T-helper 17 cell (primary cell): ENCODE measurements at regions not wholly inside any gene's neighbourhood (a gene's known extent, or its start where the extent isn't known, plus 50 kb on each side); places are given as distances from the start of the nearest gene placed in this dataset.

Experiments used
- ATAC-seq: fragments of 150-1000 bp; cut with Tn5 transposase; 2 replicates; pipeline ENCODE4 v1.10.0; 2021; ENCODE audit warnings: mild to moderate bottlenecking, moderate library complexity
- DNase-seq, 3 donors: peaks; one replicate each; pipeline versions ENCODE4 v3.0.0 to v3.0.0-alpha.2; 2020 to 2021
- H3K9me3 ChIP-seq: one replicate; pipeline ENCODE4 v1.7.0; 2013; ENCODE audit warnings: low read length, mild to moderate bottlenecking; ENCODE audit not compliant: control insufficient read depth, poor library complexity, severe bottlenecking
- H3K27ac Mint-ChIP-seq: one replicate; pipeline ENCODE4 v1.8.0; 2022; ENCODE audit warnings: mild to moderate bottlenecking, moderate library complexity, mixed read lengths
- H3K27me3 Mint-ChIP-seq: one replicate; pipeline ENCODE4 v1.8.0; 2022; ENCODE audit warnings: mixed read lengths
- H3K36me3 Mint-ChIP-seq: one replicate; pipeline ENCODE4 v1.8.0; 2022; ENCODE audit warnings: low read depth, mixed read lengths
- H3K4me1 Mint-ChIP-seq: one replicate; pipeline ENCODE4 v1.8.0; 2022; ENCODE audit warnings: mild to moderate bottlenecking, mixed read lengths
- H3K4me3 Mint-ChIP-seq: one replicate; pipeline ENCODE4 v1.8.0; 2022; ENCODE audit warnings: mild to moderate bottlenecking, moderate library complexity, mixed read lengths

GRCh38 chr12:87171356-87171755 lies 857.8 kb downstream of the C12orf50 start:
- H3K27me3 Mint-ChIP-seq: no peaks in the 10 kb centered on the region

GRCh38 chr12:87169010-87169409 lies 860.2 kb downstream of the C12orf50 start:
- no peak overlapping the region for H3K4me3 Mint-ChIP-seq
- ATAC-seq (no peak), DNase-seq (no peak)
- no peaks in the 10 kb centered on the region for H3K36me3 Mint-ChIP-seq
- no peaks in the 10 kb centered on the region for H3K4me1 Mint-ChIP-seq
- H3K9me3 ChIP-seq: no peaks in the 10 kb centered on the region
- H3K27ac Mint-ChIP-seq: no peak overlapping the region
- H3K27me3 Mint-ChIP-seq: no peaks in the 10 kb centered on the region

More at GRCh38 chr12:87171356-87171755, 857.8 kb downstream of the C12orf50 start:
- DNase-seq (no peak), ATAC-seq (no peak)
- Mint-ChIP-seq H3K4me1 (no peaks in the 10 kb centered on the region), H3K4me3 (no peak overlapping the region), H3K36me3 (no peaks in the 10 kb centered on the region), H3K27ac (no peak overlapping the region)
- no peaks in the 10 kb centered on the region for H3K9me3 ChIP-seq

- ATAC-seq (no peak), DNase-seq (no peak)
- Mint-ChIP-seq H3K27me3 (no peaks in the 10 kb centered on the region), H3K27ac (no peak overlapping the region), H3K4me3 (no peak overlapping the region), H3K4me1 (no peaks in the 10 kb centered on the region), H3K36me3 (no peaks in the 10 kb centered on the region)
- H3K9me3 ChIP-seq: no peaks in the 10 kb centered on the region
Observed at GRCh38 chr12:87165733-87166375, 863.3 kb downstream of the C12orf50 start.

- DNase-seq (no peak), ATAC-seq (no peak)
- H3K9me3 ChIP-seq: no peaks in the 10 kb centered on the region
- H3K4me1 Mint-ChIP-seq: no peaks in the 10 kb centered on the region
- no peaks in the 10 kb centered on the region for H3K36me3 Mint-ChIP-seq
- H3K4me3 Mint-ChIP-seq: no peak overlapping the region
- H3K27me3 Mint-ChIP-seq: no peaks in the 10 kb centered on the region
- no peak overlapping the region for H3K27ac Mint-ChIP-seq
Observed at GRCh38 chr12:87163122-87163521, 866.1 kb downstream of the C12orf50 start.

GRCh38 chr12:87160848-87161601 lies 868.2 kb downstream of the C12orf50 start:
- H3K4me1 Mint-ChIP-seq: no peaks in the 10 kb centered on the region
- no peaks in the 10 kb centered on the region for H3K9me3 ChIP-seq
- H3K36me3 Mint-ChIP-seq: no peaks in the 10 kb centered on the region
- H3K4me3 Mint-ChIP-seq: no peak overlapping the region
- H3K27ac Mint-ChIP-seq: no peak overlapping the region
- ATAC-seq: no peak
- no peaks in the 10 kb centered on the region for H3K27me3 Mint-ChIP-seq
- no peak for DNase-seq

GRCh38 chr12:87157791-87158190 lies 871.4 kb downstream of the C12orf50 start:
- no peak overlapping the region for H3K4me3 Mint-ChIP-seq
- no peaks in the 10 kb centered on the region for H3K4me1 Mint-ChIP-seq
- no peaks in the 10 kb centered on the region for H3K9me3 ChIP-seq
- DNase-seq (no peak), ATAC-seq (no peak)
- no peaks in the 10 kb centered on the region for H3K36me3 Mint-ChIP-seq
- no peaks in the 10 kb centered on the region for H3K27me3 Mint-ChIP-seq
- no peak overlapping the region for H3K27ac Mint-ChIP-seq

GRCh38 chr12:87155621-87156020 lies 873.6 kb downstream of the C12orf50 start:
- DNase-seq (no peak), ATAC-seq (no peak)
- Mint-ChIP-seq H3K27me3 (no peaks in the 10 kb centered on the region), H3K27ac (no peak overlapping the region), H3K4me3 (no peak overlapping the region), H3K36me3 (no peaks in the 10 kb centered on the region), H3K4me1 (no peaks in the 10 kb centered on the region)
- no peaks in the 10 kb centered on the region for H3K9me3 ChIP-seq

GRCh38 chr12:87152841-87153528 lies 876.2 kb downstream of the C12orf50 start:
- Mint-ChIP-seq H3K27me3 (no peaks in the 10 kb centered on the region), H3K4me1 (no peaks in the 10 kb centered on the region), H3K27ac (no peak overlapping the region), H3K36me3 (no peaks in the 10 kb centered on the region), H3K4me3 (no peak overlapping the region)
- DNase-seq (no peak), ATAC-seq (no peak)
- H3K9me3 ChIP-seq: no peaks in the 10 kb centered on the region

GRCh38 chr12:87152075-87152474 lies 877.1 kb downstream of the C12orf50 start:
- no peaks in the 10 kb centered on the region for H3K9me3 ChIP-seq
- DNase-seq (no peak), ATAC-seq (no peak)
- no peaks in the 10 kb centered on the region for H3K27me3 Mint-ChIP-seq
- H3K4me1 Mint-ChIP-seq: no peaks in the 10 kb centered on the region
- H3K36me3 Mint-ChIP-seq: no peaks in the 10 kb centered on the region
- H3K4me3 Mint-ChIP-seq: no peak overlapping the region
- H3K27ac Mint-ChIP-seq: no peak overlapping the region

- Mint-ChIP-seq H3K4me3 (no peak overlapping the region), H3K27me3 (no peaks in the 10 kb centered on the region), H3K4me1 (no peaks in the 10 kb centered on the region), H3K36me3 (no peaks in the 10 kb centered on the region), H3K27ac (no peak overlapping the region)
- DNase-seq (no peak), ATAC-seq (no peak)
- no peaks in the 10 kb centered on the region for H3K9me3 ChIP-seq
Observed at GRCh38 chr12:87150969-87151662, 878.1 kb downstream of the C12orf50 start.

GRCh38 chr12:87142342-87142741 lies 886.2 kb upstream of the MGAT4C start:
- Mint-ChIP-seq H3K27me3 (no peaks in the 10 kb centered on the region), H3K27ac (no peak overlapping the region), H3K36me3 (no peaks in the 10 kb centered on the region), H3K4me3 (no peak overlapping the region), H3K4me1 (no peaks in the 10 kb centered on the region)
- DNase-seq (no peak), ATAC-seq (no peak)
- no peaks in the 10 kb centered on the region for H3K9me3 ChIP-seq

GRCh38 chr12:87141091-87141490 lies 884.9 kb upstream of the MGAT4C start:
- Mint-ChIP-seq H3K4me3 (no peak overlapping the region), H3K27me3 (no peaks in the 10 kb centered on the region), H3K36me3 (no peaks in the 10 kb centered on the region), H3K4me1 (no peaks in the 10 kb centered on the region), H3K27ac (no peak overlapping the region)
- no peak for ATAC-seq
- H3K9me3 ChIP-seq: no peaks in the 10 kb centered on the region
- DNase-seq: no peak

- DNase-seq (no peak), ATAC-seq (no peak)
- Mint-ChIP-seq H3K36me3 (no peaks in the 10 kb centered on the region), H3K27ac (no peak overlapping the region), H3K4me1 (no peaks in the 10 kb centered on the region), H3K4me3 (no peak overlapping the region), H3K27me3 (no peaks in the 10 kb centered on the region)
- H3K9me3 ChIP-seq: no peaks in the 10 kb centered on the region
Observed at GRCh38 chr12:87140262-87140661, 884.1 kb upstream of the MGAT4C start.
